GM12878 (cell line): ENCODE measurements at regions not wholly inside any gene's neighbourhood (a gene's known extent, or its start where the extent isn't known, plus 50 kb on each side); places are given as distances from the start of the nearest gene placed in this dataset.
A peak's percentile ranks its signal among the peaks of the same experiment; 100 is the strongest.

Source experiments
- ATAC-seq: fragments of 200-7000 bp; cut with Tn5 transposase; 3 replicates; pipeline ENCODE4 v1.9.1; 2020; ENCODE audit warnings: mild to moderate bottlenecking, moderate library complexity
- BruUV-seq: library from RNA; stranded (reverse); fragments of 400-500 nt; replicated peaks from 2 replicates; lab custom pipeline; 2021; lab: Mats Ljungman, UMichigan
- CTCF ChIA-PET: fragments of 300-600 bp; sonication (Branson Sonifier 250); formaldehyde crosslinking; extraction: SDS; loops from one replicate; lab custom pipeline; 2021; ENCODE audit warnings: inconsistent platforms; lab: Yijun Ruan, JAX
- POLR2A ChIA-PET: fragments of 350-600 bp; formaldehyde crosslinking; extraction: SDS; loops from one replicate; lab custom pipeline; 2021; ENCODE audit warnings: inconsistent platforms; lab: Charles Lee
- RAD21 ChIA-PET: fragments of 300-600 bp; sonication (Branson Sonifier 250); formaldehyde crosslinking; loops from one replicate; lab custom pipeline; 2023; ENCODE audit warnings: antibody characterized with exemption; ENCODE audit not compliant: unreplicated experiment; lab: Charles Lee
- SMC1A ChIA-PET: fragments of 300-600 bp; sonication (Branson Sonifier 250); formaldehyde crosslinking; loops from one replicate; lab custom pipeline; 2023; ENCODE audit not compliant: unreplicated experiment, uncharacterized antibody; lab: Charles Lee
- DNase-seq: peaks from one replicate; pipeline ENCODE4 v3.0.0-alpha.2; 2011; ENCODE audit warnings: low read depth, low spot score
- FAIRE-seq: peaks from 3 replicates; lab custom pipeline; 2011; peaks lifted over from hg19 to GRCh38; lab: Jason Lieb, UNC
- H2AFZ ChIP-seq: 2 replicates; pipeline ENCODE4 v1.6.0; 2011; ENCODE audit warnings: low read depth, low read length, control low read depth; ENCODE audit not compliant: control insufficient read depth
- H3K27ac ChIP-seq: 2 replicates; pipeline ENCODE4 v1.5.1; 2011; ENCODE audit warnings: control low read depth; ENCODE audit not compliant: control insufficient read depth, insufficient read depth
- H3K27me3 ChIP-seq, 2 experiments: replicated peaks in 1 of 2; 2 replicates each; pipeline versions ENCODE4 v1.6.0 to v1.6.1; 2011; ENCODE audit warnings: low read length in 1 of 2; ENCODE audit not compliant: control insufficient read depth in 2 of 2, insufficient read depth in 2 of 2
- H3K36me3 ChIP-seq, 2 experiments: 2 replicates each; pipeline ENCODE4 v1.5.1; 2011; ENCODE audit warnings: low read length in 1 of 2; ENCODE audit not compliant: control insufficient read depth in 2 of 2, insufficient read depth in 2 of 2
- H3K4me1 ChIP-seq: 2 replicates; pipeline ENCODE4 v1.6.1; 2011; ENCODE audit warnings: mild to moderate bottlenecking, low read length, moderate library complexity, mixed read lengths; ENCODE audit not compliant: control insufficient read depth, insufficient read depth
- H3K4me2 ChIP-seq: 2 replicates; pipeline ENCODE4 v1.6.0; 2011; ENCODE audit warnings: control low read depth; ENCODE audit not compliant: control insufficient read depth, insufficient read depth
- H3K4me3 ChIP-seq: fragments of 200-600 bp; sonication (generic); 2 replicates; pipeline ENCODE4 v1.5.1; 2016
- H3K79me2 ChIP-seq: 2 replicates; pipeline ENCODE4 v1.6.0; 2011; ENCODE audit warnings: low read length; ENCODE audit not compliant: control insufficient read depth, insufficient read depth
- H3K9ac ChIP-seq: 2 replicates; pipeline ENCODE4 v1.8.0; 2011; ENCODE audit warnings: low read length, control low read depth, mixed read lengths; ENCODE audit not compliant: control insufficient read depth, insufficient read depth
- H3K9me3 ChIP-seq: replicated peaks from 3 replicates; pipeline ENCODE4 v1.5.1; 2011; ENCODE audit warnings: mild to moderate bottlenecking, low read length; ENCODE audit not compliant: control insufficient read depth, insufficient read depth
- H4K20me1 ChIP-seq: 2 replicates; pipeline ENCODE4 v1.6.0; 2011; ENCODE audit not compliant: control insufficient read depth, insufficient read depth
- NFYA ChIP-seq: IDR thresholded peaks from 2 replicates; pipeline ENCODE4 v1.6.1; 2011; ENCODE audit warnings: low read depth, mild to moderate bottlenecking, low read length, improper control_type of control experiment, borderline replicate concordance
- SRF ChIP-seq, 2 experiments: IDR thresholded peaks; 2 replicates each; pipeline ENCODE4 v1.6.1; 2011; ENCODE audit warnings: low read depth in 2 of 2, low read length in 2 of 2, mild to moderate bottlenecking in 1 of 2, moderate library complexity in 1 of 2
- SUZ12 ChIP-seq: fragments of 200-600 bp; sonication (generic); IDR thresholded peaks from one replicate; pipeline ENCODE4 v1.6.1; 2018; ENCODE audit warnings: antibody characterized with exemption, mild to moderate bottlenecking; ENCODE audit not compliant: unreplicated experiment
- TBL1XR1 ChIP-seq: IDR thresholded peaks from 2 replicates; pipeline ENCODE4 v1.6.1; 2012; ENCODE audit warnings: low read depth, low read length, improper control_type of control experiment
- WGBS: methylation state at CpG from one replicate; pipeline ENCODE4 v1.1.6; 2016; ENCODE audit warnings: low lambda C conversion rate; ENCODE audit not compliant: insufficient replicate concordance, insufficient coverage; ENCODE audit errors: missing lambda C conversion rate; 5-methylcytosine and 5-hydroxymethylcytosine counted together
- in situ Hi-C: fragments of 300-500 bp; cut with MboI; formaldehyde crosslinking; loops from 9 replicates; pipeline ENCODE4 v1.14.3; 2018; ENCODE audit warnings: mixed read lengths
- intact Hi-C: fragments of 100-400 bp; cut with micrococcal nuclease; formaldehyde crosslinking; loops from one replicate; pipeline ENCODE4 v1.14.2; 2022; ENCODE audit not compliant: unreplicated experiment

DNA sequence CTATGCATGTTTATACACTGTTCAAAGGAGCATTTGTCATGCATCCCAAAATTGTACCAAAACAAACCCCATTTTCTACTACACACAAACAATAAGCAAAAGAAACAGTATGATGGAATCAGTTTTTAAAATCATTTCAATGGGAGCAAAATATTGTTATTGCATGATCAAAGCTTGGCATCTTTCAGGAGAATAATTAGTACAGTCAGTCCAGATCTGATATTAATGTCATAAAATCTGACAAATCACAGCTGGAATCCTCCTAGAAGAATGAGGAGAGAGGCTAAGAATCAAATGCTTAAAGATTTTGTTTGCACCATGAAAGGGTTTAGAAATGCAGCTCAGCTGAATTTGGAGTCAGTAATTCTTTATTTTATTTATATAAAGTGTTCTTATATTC lies 229.7 kb upstream of the SEMA3E start:
- no TSS peak for BruUV-seq
- Histone ChIP-seq H3K4me3 (no peak overlapping the region), H2AFZ (no peak overlapping the region)

GRCh38 chr7:83876593-83876992 lies 227.7 kb upstream of the SEMA3E start:
- no peak for FAIRE-seq
- H4K20me1 ChIP-seq: no peaks in the 10 kb centered on the region
- TF ChIP-seq SRF (IDR thresholded peaks at IDR 0.05; ENCODE audit: low read depth in 2 of 2, low read length in 2 of 2): no peak
- TF ChIP-seq, all 136 proteins: peak for 0
- intact Hi-C loops: no loop called here
- WGBS: 17% methylated on average over 2 of the region's 2 CpGs
- no peaks in the 10 kb centered on the region for H3K4me1 ChIP-seq
- H3K9me3 ChIP-seq: no peaks in the 10 kb centered on the region
- H3K4me2 ChIP-seq: no peak overlapping the region
- ATAC-seq (peak; percentile 56), DNase-seq (no peak)
- no peaks in the 10 kb centered on the region for H3K79me2 ChIP-seq
- POLR2A ChIA-PET: no interaction called here
- H3K36me3 ChIP-seq: no peaks in the 10 kb centered on the region
- RAD21 ChIA-PET: no interaction called here
- CTCF ChIA-PET: no interaction called here
- H3K4me3 ChIP-seq: no peak overlapping the region
- SMC1A ChIA-PET: no interaction called here
- BruUV-seq: no TSS peak
- in situ Hi-C loops: no loop called here
- H3K27me3 ChIP-seq: no peaks in the 10 kb centered on the region
- no peak overlapping the region for H3K27ac ChIP-seq
- no peak overlapping the region for H3K9ac ChIP-seq
- no peak overlapping the region for H2AFZ ChIP-seq

More for the DNA sequence above, 229.7 kb upstream of the SEMA3E start:
- ChIA-PET CTCF (no interaction called here), RAD21 (no interaction called here), POLR2A (no interaction called here), SMC1A (interaction anchor here (1.1 to 2.1 kb wide), 2 partner anchors 10 to 20 kb away, joined by 4 to 5 read pairs; no protein-coding TSS in a partner anchor)
- no peak overlapping the region for H3K27ac ChIP-seq
- H3K27me3 ChIP-seq: no peaks in the 10 kb centered on the region
- no peaks in the 10 kb centered on the region for H3K36me3 ChIP-seq
- in situ Hi-C loops (no loop called here), intact Hi-C loops (no loop called here)
- H3K9me3 ChIP-seq: no peaks in the 10 kb centered on the region
- H3K79me2 ChIP-seq: no peaks in the 10 kb centered on the region
- H4K20me1 ChIP-seq: no peaks in the 10 kb centered on the region
- H3K4me1 ChIP-seq: no peaks in the 10 kb centered on the region
- ATAC-seq (no peak), FAIRE-seq (no peak), DNase-seq (no peak)
- H3K9ac ChIP-seq: no peak overlapping the region
- TF ChIP-seq TBL1XR1: no peak
- no peak for TF ChIP-seq NFYA
- no peak for TF ChIP-seq SUZ12
- no peak overlapping the region for H3K4me2 ChIP-seq
